NCI-H748 treated with DMSO at 0.1 percent for 48 hours (cell line): ENCODE measurements at regions not wholly inside any gene's neighbourhood (a gene's known extent, or its start where the extent isn't known, plus 50 kb on each side); places are given as distances from the start of the nearest gene placed in this dataset.
"Not testable (repeated sequence)": the region's sequence is repeated elsewhere in the genome, so short reads cannot be mapped to it uniquely, and the experiment has no call there.

Experiments
- DNase-seq: peaks from one replicate; lab custom pipeline; 2025; lab: John Stamatoyannopoulos, UW

GRCh38 chr3:70488816-70489215, 176.4 kb upstream of the MDFIC2 start:
- no peak for DNase-seq

GRCh38 chr3:70488131-70488530, 175.7 kb upstream of the MDFIC2 start:
- no peak for DNase-seq

DNA sequence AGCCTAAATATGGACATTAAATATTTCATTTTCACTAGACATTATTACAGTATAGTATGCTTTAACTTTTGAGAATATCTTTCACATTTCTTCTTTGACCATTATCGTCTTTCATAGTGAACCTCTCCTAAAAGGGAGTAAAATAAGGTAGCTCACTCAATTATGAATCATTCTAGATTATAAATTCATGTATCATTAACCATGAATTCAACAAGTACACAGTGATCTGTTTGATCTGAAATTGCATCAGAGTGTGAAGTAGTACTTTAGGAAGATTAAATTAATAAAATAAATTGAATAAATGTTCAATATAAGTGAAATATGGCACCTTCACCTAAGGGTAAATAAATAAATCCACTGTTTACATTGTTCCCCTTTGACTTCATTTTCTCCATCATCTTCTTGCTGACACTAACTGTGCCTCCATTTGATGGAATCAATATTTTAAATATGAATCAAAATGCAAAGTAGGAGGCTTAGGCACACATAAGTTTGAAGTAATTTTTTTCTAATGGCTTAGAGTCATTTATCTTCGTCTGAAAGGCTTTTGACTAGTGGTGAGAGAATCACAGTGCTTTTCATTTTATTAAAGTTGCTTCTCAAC, 174.1 kb upstream of the MDFIC2 start:
- no peak for DNase-seq

- DNase-seq, result no peak
Measured at GRCh38 chr3:70476174-70476573, 163.7 kb upstream of the MDFIC2 start.

GRCh38 chr3:70471464-70472342, 159.3 kb upstream of the MDFIC2 start:
- no peak for DNase-seq

DNA sequence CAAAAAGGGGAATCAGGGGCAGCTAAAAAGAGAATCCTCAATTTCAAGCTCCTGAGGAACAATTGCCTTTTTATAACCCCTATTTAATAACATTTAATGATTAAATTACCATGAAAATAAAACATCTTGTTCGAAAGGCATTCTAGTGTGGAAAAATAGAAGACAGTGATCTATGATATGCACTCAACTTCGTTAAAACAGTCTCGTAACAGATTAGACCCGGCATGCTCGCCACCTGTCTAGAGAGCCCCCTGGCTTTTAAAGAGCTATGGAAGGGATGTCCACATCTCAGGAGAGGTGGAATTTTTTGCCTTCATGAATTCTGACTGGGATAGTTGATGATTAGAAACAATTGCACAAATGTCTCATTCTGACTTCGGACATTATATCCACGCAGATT, 153.7 kb upstream of the MDFIC2 start:
- DNase-seq, result no peak

DNA sequence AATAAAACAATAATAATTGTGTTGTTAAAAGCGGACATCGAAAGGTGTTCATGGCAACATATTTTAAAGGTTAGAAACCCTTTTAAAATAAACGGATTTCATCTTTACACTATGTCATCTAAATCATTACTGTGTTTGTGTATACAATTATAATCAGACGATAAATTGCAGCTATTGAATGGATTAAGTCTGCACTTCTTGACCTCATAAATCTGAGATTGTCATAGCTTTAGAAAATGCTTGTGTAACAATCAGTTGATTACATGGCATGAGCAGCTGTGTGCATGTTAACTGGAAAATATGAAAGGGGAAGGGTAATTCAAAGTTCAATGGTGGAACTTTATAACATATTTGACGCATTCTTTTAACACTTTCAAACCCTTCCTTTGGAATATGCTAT, 152.4 kb upstream of the MDFIC2 start:
- no peak for DNase-seq

GRCh38 chr3:70464465-70464864, 152.0 kb upstream of the MDFIC2 start:
- no peak for DNase-seq

DNA sequence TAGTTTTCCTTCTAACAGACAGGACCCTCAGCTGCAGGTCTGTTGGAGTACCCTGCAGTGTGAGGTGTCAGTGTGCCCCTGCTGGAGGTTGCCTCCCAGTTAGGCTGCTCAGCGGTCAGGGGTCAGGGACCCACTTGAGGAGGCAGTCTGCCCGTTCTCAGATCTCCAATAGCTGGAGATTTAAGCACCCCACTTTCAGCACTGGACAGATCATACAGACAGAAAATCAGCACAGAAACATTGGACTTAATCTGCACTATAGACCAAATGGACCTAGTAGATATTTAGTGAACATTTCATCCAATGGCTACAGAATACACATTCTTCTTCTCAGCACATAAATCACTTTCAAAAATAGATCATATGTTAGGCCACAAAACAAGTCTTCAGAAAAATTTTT, 137.8 kb upstream of the MDFIC2 start:
- DNase-seq, result not testable (repeated sequence)

- not testable (repeated sequence) for DNase-seq
Measured at GRCh38 chr3:70435422-70435821, 123.0 kb upstream of the MDFIC2 start.

- no peak for DNase-seq
Measured at GRCh38 chr3:70433091-70433490, 120.7 kb upstream of the MDFIC2 start.

DNA sequence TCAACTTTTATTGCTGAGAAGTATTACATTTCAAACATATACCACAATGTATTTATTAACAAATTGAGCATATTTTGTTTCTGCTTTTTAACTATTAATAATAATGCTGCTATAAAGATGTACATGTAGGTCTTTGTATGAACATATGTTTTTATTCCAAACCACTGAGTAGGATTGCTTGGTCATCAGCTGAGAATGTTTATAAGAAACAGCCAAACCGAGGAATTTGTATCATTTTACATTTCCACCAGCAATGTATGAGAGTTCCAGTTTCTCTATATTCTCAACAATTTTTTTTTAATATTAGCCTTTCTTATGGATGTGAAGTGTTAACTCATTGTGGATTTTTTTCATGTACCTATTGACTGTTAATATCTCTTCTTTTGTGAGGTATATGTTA, 119.5 kb upstream of the MDFIC2 start:
- DNase-seq, result no peak

- DNase-seq, result no peak
Measured at GRCh38 chr3:70426071-70426470, 113.6 kb upstream of the MDFIC2 start.

- DNase-seq, result no peak
Measured at GRCh38 chr3:70421506-70421905, 109.1 kb upstream of the MDFIC2 start.

DNA sequence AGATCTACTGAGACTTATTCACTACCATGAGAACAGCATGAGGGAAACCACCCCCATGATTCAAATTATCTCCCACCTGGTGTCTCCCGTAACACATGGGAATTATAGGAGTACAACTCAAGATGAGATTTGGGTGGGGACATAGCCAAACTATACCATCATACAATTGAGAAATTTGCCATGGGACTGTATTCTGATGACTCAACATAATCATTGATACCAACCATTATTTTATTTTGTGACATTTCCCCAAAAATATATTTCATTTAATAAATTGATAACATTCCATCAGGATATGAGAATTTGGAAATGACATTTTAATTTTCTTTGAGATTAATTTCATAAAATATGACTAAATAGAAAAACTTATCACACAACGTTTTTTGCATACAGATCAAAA, 96.6 kb upstream of the MDFIC2 start:
- DNase-seq, result no peak

- no peak for DNase-seq
Measured at GRCh38 chr3:70400194-70400593, 87.8 kb upstream of the MDFIC2 start.

DNA sequence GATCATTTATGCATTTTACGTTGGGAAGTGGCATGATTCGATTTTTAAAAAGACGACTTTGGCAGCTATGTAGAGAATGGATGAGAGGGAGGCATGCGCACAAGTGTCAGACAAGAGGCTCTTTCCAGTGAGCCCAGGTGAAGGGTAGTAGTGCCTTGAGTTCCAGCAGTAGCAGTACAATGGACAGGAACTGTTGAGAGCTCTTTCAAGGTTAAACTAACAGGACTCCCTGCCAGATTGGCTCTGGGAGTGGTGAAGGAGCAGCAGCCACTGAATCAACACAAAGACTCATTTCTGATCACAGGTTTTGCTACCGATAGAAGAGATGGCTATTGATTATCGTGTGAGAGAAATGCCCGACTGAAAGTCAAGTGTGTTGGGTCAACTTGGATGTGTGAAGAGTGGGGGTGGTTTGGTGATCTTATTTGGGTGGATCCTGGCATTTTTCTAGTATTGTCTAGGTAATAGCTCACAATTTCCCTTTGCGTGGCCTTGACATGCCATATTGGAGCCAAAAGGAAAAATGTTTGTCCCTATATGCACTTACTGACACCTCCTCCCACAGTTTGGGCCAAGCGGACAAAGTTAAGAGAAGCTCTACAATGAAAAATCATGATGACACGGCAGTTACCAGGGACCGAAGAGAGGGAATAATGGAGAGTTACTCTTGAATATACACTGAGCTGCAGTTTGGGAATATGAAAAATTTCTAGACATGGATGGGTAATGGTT, 81.6 kb upstream of the MDFIC2 start:
- DNase-seq, result no peak

DNA sequence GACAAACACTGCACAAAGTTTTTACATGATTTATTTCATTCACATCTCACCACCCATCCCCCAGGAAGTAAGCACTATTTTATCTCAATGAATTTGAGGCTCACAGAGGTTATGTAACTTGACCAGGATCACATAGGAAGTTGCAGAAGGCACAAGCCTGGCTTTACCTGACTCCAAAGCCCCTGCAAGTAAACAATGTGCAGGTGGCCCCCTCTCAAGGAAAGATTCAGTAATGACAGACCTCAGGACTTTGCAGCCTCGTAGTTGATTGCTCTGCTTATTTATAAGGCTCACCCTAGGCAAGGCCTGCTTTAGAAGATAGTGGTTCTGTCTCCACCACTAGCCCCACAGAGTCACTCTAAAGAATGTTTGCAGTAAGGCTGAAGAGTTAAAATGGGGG, 79.8 kb upstream of the MDFIC2 start:
- no peak for DNase-seq

DNA sequence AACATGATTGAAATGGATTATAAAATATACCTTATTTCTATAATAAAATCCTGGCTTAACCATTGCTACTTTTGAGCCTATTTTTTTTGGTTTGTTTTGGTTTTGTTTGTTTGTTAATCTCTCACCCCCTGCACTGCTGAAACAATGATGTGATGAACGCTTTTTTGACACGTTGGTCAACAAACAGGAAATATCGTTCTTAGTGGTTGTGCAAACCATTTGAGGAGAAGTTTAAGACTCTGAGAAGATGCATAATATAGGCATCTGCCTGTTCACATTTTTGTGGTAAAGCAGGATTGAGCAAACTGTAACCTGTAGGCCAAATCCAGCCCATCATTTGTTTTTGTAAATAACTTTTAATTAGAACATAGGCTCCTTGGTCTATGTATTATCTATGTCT, 75.5 kb upstream of the MDFIC2 start:
- no peak for DNase-seq

GRCh38 chr3:70386846-70387245, 74.4 kb upstream of the MDFIC2 start:
- DNase-seq, result no peak

DNA sequence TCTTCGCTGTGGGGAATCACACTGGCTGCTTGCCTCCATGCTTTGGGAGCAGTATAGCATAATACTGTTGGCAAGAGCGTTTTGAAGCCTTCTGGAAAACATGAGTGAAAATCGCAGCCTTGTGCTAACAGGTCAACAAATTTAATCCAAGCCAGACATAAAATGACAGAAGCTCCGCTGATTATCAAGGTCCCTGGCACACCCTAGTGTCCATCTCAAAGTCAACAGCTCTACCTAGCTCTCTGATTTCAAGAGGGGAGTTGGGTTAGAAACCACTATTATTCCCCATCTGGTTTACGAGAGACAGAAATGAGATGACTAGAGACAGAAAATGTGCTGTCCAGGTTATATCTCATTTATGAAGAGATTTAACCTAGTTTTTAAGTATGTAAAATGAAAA, 73.6 kb upstream of the MDFIC2 start:
- no peak for DNase-seq

DNA sequence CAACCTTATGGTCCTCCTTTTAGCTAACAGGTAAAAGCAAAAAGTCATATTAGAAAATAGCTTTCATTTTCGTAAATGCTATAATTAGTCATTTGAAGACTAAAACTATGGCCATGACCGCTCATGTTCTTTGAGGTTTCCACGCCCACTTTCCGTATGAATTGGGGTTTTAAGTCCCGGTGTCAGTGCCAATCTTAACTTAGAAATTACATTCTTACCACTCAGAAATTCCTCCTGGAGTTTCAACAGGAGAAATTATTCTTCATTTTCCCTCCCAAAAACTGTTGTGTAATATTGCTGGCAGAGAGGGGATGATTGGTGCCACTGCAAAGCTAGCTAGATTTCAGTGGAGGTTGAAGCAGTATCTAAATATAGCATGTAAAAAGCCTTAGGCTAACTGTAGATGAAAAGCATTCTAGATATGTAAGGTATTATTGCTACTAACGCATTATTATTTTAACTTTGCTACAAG, 71.0 kb upstream of the MDFIC2 start:
- no peak for DNase-seq

GRCh38 chr3:70374179-70374578, 61.7 kb upstream of the MDFIC2 start:
- no peak for DNase-seq
